Neural cell (in vitro differentiated cells): ENCODE measurements at regions not wholly inside any gene's neighbourhood (a gene's known extent, or its start where the extent isn't known, plus 50 kb on each side); places are given as distances from the start of the nearest gene placed in this dataset.

ENCODE experiments used
- EP300 ChIP-seq: fragments of 450-650 bp; conservative IDR thresholded peaks from 2 replicates; pipeline ENCODE4 v1.6.1; 2014; ENCODE audit warnings: antibody characterized with exemption, mild to moderate bottlenecking, moderate library complexity; ENCODE audit not compliant: poor library complexity, severe bottlenecking
- EZH2 ChIP-seq: fragments of 200-600, 300-800 bp; shearing (Covaris generic), sonication (generic); IDR thresholded peaks from 2 replicates; pipeline ENCODE4 v1.6.1; 2014; ENCODE audit warnings: antibody characterized with exemption, low read length, borderline replicate concordance, mild to moderate bottlenecking; ENCODE audit not compliant: insufficient read depth, poor library complexity, severe bottlenecking
- RAD21 ChIP-seq: fragments of 450-650 bp; conservative IDR thresholded peaks from 2 replicates; pipeline ENCODE4 v1.6.1; 2014; ENCODE audit warnings: antibody characterized with exemption, mild to moderate bottlenecking, moderate library complexity
- SMC3 ChIP-seq: fragments of 450-650 bp; conservative IDR thresholded peaks from 2 replicates; pipeline ENCODE4 v1.6.1; 2014; ENCODE audit warnings: antibody characterized with exemption, mild to moderate bottlenecking, moderate library complexity; ENCODE audit not compliant: poor library complexity
- TAF1 ChIP-seq: IDR thresholded peaks from 2 replicates; pipeline ENCODE4 v1.6.1; 2012; ENCODE audit warnings: low read depth
- TF ChIP-seq, protein P1 (sequence below): fragments of 450-650 bp; IDR thresholded peaks from 2 replicates; pipeline ENCODE4 v1.5.1; 2014; ENCODE audit warnings: antibody characterized with exemption, mild to moderate bottlenecking, moderate library complexity; ENCODE audit not compliant: poor library complexity, severe bottlenecking

DNA sequence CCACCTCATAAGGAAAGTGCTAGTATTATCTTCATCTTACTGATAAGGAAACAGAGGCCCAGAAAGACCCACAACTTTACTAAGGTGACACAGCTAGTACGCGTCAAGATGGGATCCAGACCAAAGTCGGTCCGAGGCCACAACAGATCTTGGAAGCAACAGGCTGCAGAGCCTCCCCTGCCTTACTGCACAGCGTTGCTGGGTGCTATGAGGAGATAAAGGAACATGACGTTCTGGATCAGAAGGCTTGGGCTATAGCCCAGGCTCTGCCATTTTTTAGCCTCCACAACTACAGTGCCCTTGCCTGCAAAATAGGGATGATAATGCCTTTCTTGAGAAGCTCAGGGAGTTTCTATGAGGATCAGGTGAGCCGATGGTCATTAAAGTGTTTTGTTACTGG lies 144.1 kb downstream of the NMUR2 start:
- TF ChIP-seq EZH2 (no peak), TAF1 (no peak), RAD21 (no peak), SMC3 (no peak), EP300 (no peak)
- TF ChIP-seq, protein P1, sequence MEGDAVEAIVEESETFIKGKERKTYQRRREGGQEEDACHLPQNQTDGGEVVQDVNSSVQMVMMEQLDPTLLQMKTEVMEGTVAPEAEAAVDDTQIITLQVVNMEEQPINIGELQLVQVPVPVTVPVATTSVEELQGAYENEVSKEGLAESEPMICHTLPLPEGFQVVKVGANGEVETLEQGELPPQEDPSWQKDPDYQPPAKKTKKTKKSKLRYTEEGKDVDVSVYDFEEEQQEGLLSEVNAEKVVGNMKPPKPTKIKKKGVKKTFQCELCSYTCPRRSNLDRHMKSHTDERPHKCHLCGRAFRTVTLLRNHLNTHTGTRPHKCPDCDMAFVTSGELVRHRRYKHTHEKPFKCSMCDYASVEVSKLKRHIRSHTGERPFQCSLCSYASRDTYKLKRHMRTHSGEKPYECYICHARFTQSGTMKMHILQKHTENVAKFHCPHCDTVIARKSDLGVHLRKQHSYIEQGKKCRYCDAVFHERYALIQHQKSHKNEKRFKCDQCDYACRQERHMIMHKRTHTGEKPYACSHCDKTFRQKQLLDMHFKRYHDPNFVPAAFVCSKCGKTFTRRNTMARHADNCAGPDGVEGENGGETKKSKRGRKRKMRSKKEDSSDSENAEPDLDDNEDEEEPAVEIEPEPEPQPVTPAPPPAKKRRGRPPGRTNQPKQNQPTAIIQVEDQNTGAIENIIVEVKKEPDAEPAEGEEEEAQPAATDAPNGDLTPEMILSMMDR = no peak
